Suprapubic skin (tissue), 4 donors: ENCODE measurements at regions not wholly inside any gene's neighbourhood (a gene's known extent, or its start where the extent isn't known, plus 50 kb on each side); places are given as distances from the start of the nearest gene placed in this dataset.

Experiments
- EP300 ChIP-seq: sonication (generic); formaldehyde crosslinking; IDR thresholded peaks from one replicate; pipeline ENCODE4 v1.6.1; 2017; ENCODE audit warnings: antibody characterized with exemption
- POLR2A ChIP-seq, 2 donors: fragments of 450-650 bp; IDR thresholded peaks; one replicate each; pipeline ENCODE4 v1.6.1; 2017; ENCODE audit warnings: antibody characterized with exemption in 2 of 2, mild to moderate bottlenecking in 2 of 2, moderate library complexity in 2 of 2
- POLR2AphosphoS5 ChIP-seq, 3 donors: sonication (generic); formaldehyde crosslinking; IDR thresholded peaks; one replicate each; pipeline ENCODE4 v1.6.1; 2017; ENCODE audit warnings: antibody characterized with exemption in 3 of 3
- TF ChIP-seq, protein P1 (sequence below), 2 donors: fragments of 200-600 bp in 1 of 2; fragments of 450-650 bp in 1 of 2; sonication (generic) in 1 of 2; IDR thresholded peaks; one replicate each; pipeline ENCODE4 v1.5.1; 2016 to 2019; ENCODE audit warnings: antibody characterized with exemption in 2 of 2, mild to moderate bottlenecking in 1 of 2, moderate library complexity in 1 of 2

- no peak for TF ChIP-seq POLR2A (IDR thresholded peaks at IDR 0.05)
- TF ChIP-seq, protein P1, sequence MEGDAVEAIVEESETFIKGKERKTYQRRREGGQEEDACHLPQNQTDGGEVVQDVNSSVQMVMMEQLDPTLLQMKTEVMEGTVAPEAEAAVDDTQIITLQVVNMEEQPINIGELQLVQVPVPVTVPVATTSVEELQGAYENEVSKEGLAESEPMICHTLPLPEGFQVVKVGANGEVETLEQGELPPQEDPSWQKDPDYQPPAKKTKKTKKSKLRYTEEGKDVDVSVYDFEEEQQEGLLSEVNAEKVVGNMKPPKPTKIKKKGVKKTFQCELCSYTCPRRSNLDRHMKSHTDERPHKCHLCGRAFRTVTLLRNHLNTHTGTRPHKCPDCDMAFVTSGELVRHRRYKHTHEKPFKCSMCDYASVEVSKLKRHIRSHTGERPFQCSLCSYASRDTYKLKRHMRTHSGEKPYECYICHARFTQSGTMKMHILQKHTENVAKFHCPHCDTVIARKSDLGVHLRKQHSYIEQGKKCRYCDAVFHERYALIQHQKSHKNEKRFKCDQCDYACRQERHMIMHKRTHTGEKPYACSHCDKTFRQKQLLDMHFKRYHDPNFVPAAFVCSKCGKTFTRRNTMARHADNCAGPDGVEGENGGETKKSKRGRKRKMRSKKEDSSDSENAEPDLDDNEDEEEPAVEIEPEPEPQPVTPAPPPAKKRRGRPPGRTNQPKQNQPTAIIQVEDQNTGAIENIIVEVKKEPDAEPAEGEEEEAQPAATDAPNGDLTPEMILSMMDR (IDR thresholded peaks at IDR 0.05) = no peak
- TF ChIP-seq POLR2AphosphoS5 (IDR thresholded peaks at IDR 0.05) = no peak
- no peak for TF ChIP-seq EP300
These were observed 80.0 kb upstream of the NALF2 start for GRCh38 chrX:69424161-69424560.
